HG02840 (cell line): ENCODE measurements at regions not wholly inside any gene's neighbourhood (a gene's known extent, or its start where the extent isn't known, plus 50 kb on each side); places are given as distances from the start of the nearest gene placed in this dataset.

Experiments used
- ATAC-seq: cut with Tn5 transposase; IDR thresholded peaks from one replicate; pipeline ENCODE4 v1.9.1; 2021; ENCODE audit warnings: mild to moderate bottlenecking, moderate library complexity, moderate number of reproducible peaks; ENCODE audit not compliant: unreplicated experiment, low FRiP score

DNA sequence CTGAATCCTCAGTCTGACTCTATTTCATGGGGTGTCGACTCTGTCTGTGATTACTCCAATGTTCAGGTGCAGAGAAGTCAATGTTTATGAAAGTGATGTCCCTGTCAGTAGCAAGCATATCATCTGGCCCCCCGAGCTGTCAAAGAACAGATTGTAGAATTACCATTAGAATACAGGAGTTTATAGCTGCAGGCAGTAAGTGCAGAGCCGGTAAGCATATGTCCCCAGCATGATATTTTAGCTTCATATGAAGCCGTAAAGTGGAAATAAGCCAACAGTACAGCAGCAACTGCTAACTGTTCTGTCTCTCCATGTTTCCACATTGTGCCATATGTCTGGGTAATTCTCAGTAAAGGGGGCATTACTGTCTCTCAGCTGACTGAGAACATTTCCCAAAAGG is 541.8 kb downstream of the SOX11 start:
- ATAC-seq = no peak

DNA sequence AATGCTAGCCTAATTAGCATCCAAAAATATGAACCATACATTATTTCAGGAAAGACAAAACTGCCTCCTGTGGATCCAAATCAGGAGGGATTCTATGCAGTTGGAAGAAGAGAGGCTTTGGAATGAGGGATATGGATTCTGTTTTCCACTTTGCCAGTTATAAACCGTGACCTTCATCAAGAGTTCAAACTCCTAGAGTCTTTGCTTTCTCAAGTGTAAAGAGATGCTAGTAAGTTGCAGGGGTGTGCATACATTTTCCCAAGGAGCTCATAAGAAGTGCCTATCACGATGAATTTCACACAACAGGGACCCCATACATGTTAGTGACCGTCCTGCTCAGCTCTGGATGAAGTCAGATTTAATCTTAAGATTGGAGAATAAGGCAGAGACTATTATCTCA is 542.5 kb downstream of the SOX11 start:
- ATAC-seq = no peak

DNA sequence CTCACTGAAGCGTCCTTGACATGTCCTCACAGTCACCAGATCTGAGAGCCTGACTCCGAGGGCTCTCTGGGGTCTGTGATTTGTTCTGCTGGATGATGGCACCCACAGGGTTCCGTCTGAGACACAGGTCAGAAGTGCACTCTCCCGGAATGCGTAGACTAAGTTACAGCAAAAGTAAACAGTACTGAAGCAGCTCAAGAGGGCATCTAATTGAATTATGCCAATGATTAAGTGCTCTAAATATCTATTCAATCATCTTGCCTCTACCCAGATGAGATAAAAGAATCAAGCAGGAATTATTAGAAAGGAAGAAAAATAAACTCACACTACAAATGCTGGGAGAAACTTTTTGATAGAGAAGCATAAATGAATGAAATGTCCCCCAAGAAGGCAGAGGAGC is 544.1 kb downstream of the SOX11 start:
- ATAC-seq = no peak

- ATAC-seq = no peak
These were observed 545.0 kb downstream of the SOX11 start for GRCh38 chr2:6237039-6237660.

- ATAC-seq = no peak
These were observed 557.4 kb downstream of the SOX11 start for GRCh38 chr2:6249557-6249956.

DNA sequence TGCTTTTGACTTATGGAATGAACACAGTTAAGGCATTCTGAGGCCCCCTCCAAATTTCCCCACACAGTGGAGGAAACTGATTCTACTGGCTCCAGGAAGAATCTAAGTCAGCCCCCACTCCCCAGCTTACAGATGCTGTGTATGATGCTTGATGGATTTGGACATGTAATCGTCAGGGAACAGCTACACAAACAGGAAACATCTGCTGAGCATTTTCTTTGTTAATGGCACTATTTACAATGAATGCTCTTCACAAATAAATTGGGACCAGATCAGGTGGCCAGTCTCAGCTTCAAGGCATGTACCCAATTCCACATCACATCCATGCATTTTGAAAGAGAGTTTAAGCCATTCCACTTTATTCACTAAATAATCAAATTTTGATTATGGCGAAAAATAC is 562.3 kb downstream of the SOX11 start:
- ATAC-seq = no peak

GRCh38 chr2:6264198-6264597 is 572.0 kb downstream of the SOX11 start:
- ATAC-seq = no peak

GRCh38 chr2:6281524-6281923 is 584.2 kb downstream of the CMPK2 start:
- ATAC-seq = no peak

DNA sequence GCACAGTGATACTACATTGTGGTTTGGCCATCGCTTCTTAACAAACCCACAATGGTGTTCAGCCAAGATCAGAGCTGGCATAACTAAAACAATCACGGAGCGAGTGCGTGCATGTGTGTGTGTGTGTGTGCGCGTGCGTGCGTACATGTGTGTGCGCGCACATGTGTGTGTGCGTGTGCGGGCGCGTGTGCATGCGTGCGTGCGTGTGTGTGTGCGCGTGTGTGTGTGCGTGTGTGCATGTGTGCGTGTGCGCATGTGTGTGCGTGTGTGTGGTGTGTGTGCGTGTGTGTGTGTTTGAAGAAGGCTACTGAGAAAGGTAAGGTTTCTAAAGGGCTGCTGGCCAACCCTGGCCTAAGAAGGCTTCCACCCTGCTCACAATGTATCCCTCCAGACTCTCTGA is 582.4 kb downstream of the CMPK2 start:
- no peak for ATAC-seq

DNA sequence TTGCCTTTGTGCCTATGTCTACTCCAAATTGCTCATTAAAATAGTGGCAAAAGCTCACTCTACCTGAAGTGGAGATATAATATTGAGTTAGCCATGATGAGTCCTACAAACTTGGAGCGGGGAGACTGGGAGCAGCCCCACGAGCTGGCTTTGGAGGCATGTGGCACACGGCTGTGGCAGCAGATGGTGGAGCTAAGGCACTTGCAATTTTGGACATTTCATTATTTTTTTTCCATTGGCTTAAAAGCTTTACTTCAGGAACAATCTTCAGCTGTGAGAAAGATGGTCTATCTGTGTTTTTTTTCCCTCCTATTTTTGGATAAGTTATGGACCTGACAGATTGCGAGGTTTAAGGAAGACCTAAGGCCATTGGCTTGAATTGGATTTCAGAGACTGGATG is 578.3 kb downstream of the CMPK2 start:
- ATAC-seq = no peak

GRCh38 chr2:6288791-6289190 is 576.9 kb downstream of the CMPK2 start:
- no peak for ATAC-seq

GRCh38 chr2:6290217-6291015 is 575.3 kb downstream of the CMPK2 start:
- ATAC-seq = no peak

DNA sequence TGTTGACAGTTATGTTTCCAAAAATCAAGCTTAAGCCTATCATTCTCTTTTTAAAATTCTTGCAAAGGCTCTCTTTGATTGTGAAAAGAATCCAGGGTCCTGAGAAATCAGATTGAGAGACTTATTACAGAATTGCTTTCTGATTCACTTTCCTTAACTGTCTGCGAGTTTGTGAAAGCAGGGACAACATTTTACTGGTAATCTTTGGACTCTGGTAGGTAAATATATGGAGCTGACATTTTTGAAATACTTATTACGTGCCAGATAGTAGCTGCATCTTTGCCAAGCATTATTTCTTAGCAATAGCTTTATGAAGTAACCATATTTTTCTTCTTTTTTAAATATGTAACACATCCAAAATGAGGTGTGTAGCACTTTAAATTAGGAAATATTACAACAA is 570.9 kb downstream of the CMPK2 start:
- no peak for ATAC-seq

GRCh38 chr2:6297238-6297637 is 568.5 kb downstream of the CMPK2 start:
- no peak for ATAC-seq

DNA sequence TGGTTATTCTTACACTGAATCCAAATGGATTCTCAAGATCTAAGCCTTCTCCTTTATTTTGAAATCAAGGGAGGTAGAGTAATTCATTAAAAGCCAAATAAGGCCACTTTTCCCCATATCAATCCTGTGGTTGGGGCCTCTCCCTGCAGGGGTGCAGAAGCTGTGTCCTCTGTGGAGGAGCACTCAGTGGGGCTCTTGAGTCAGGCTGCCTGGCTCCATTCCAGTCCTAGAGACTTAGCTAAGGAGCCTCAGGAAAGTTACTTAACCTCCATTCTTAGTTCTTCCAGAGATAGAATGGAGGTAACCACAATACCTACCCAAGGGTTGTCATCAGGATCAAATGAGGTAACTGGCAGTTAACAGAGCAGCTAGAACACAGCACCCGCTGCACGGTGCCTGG is 564.3 kb downstream of the CMPK2 start:
- no peak for ATAC-seq

GRCh38 chr2:6308986-6309385 is 556.7 kb downstream of the CMPK2 start:
- ATAC-seq = no peak

DNA sequence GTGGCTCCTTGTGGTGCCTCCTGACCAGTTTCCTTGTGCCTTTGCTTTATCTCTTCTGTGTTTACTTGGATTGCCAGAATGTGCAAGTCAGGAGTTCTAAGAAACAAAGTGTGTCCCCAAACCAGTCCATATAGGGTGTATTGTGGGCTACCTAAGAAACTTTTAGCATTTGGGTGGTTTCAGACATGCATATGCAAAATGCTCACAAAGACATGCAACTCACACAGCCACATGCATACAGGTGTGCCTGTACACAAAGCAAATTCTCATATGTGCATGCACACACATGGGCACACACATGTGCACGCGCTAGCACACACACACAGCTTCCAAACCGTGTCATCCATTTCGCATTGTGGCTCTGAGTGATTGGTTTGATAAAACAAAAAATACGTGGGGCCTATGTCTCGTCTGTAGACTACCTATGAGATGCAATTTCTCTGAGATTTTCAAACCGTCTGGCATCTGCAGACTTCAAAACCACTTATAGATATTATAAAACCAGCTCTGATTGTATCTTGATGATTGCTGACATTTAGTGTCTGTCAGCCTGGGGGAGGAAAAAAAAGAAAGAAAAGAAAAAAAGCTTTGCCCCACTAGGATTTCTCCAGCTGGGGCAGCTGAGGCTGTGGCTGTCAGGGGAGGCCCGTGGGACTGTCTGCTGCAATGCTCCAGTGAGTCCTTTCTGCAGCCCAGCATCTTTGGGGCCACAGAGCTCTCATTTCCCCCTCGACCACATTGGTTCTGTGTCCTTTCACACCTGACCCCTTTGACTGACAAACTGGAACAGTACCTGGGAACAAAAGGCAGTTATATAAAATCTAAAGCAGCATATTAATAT is 556.1 kb downstream of the CMPK2 start:
- ATAC-seq = peak; percentile 80

DNA sequence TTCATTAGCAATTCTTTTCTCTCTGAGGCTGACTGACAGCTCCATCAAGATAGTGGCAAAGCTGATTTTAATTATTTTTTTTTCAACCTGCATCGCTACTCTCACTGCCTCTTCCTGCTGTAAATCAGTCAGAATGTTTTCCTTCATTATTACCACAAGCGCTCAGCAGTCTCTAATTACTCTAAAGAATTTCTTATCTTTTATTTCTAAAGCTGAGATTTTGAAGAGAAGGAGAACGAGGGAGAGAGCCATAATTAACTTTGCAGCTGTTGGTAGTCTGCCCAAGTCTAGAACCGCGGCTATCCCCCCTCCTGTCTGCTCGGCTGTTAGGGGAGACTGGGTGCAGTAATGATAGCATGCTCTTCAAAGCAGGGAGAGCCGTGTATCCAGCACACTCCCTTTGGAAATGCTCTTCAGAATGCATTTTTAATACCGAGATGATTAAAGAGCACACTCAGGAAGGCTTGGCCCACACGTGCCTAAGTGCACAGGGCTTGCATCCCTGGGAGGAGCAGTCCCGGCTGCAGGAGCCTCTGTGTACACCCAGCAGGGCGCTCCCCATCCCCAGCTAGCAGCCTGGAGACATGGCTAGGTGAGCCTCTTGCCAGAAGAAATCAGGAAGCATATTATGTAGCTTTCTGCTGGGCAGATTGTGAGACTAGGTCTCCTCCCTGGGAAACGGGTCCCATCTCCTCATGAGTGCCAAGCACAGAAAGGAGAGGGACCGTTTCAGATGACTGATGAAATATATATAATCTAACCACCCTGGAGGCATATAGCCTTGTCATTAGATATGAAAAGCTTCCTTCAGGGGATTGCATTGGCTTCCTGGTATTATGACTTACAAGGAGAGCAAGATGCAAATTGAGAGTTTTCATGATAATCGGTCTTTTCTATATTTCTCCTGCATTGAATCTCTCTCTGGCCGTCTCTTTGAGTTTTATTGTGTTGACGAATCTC is 555.2 kb downstream of the CMPK2 start:
- no peak for ATAC-seq

DNA sequence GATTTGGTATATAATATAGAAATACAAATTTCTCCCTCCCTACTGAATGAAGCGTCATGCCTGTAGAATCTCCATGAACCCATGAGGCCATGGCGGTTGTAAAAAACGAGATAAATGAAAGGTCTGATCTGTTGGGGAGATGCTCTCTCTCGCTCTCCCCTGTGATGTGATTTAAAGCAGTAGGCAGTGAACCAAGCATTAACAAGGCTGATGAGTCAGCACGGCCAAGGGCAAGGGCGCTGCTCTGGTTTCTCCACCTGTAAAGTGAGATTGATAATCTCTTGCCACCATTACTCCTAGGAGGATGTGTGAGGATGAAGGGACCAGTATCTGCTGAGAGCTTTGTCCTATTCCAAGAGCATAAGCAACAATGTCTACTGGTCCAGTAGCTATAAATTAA is 553.3 kb downstream of the CMPK2 start:
- ATAC-seq = no peak

GRCh38 chr2:6314218-6314960 is 551.3 kb downstream of the CMPK2 start:
- no peak for ATAC-seq
